ENCODE measurements at regions not wholly inside any gene's neighbourhood (a gene's known extent, or its start where the extent isn't known, plus 50 kb on each side); places are given as distances from the start of the nearest gene placed in this dataset.
"Not testable (repeated sequence)": the region's sequence is repeated elsewhere in the genome, so short reads cannot be mapped to it uniquely, and the experiment has no call there.

GRCh38 chr5:126054577-126055347 lies 368.4 kb upstream of the GRAMD2B start:
- WGBS, 2 donors: 41 to 48% methylated on average over 10 of the region's 10 CpGs
- H3K27ac ChIP-seq: no peak overlapping the region
- no peaks in the 10 kb centered on the region for H3K9me3 ChIP-seq
- TF ChIP-seq EP300 (IDR thresholded peaks at IDR 0.05): no peak
- no peak for TF ChIP-seq POLR2A (IDR thresholded peaks at IDR 0.05)
- H3K27me3 ChIP-seq: no peaks in the 10 kb centered on the region
- DNase-seq (ENCODE audit: low spot score in 2 of 2): no peak
- no peak overlapping the region for H3K4me3 ChIP-seq
- no peaks in the 10 kb centered on the region for H3K36me3 ChIP-seq
- H3K4me1 ChIP-seq: no peaks in the 10 kb centered on the region

GRCh38 chr5:126055348-126055729 lies 367.9 kb upstream of the GRAMD2B start:
- WGBS, 2 donors: 68 to 76% methylated on average over 2 of the region's 2 CpGs
- TF ChIP-seq EP300 (IDR thresholded peaks at IDR 0.05) (no peak), CTCF (IDR thresholded peaks at IDR 0.05) (no peak), POLR2A (IDR thresholded peaks at IDR 0.05) (no peak)
- no peak overlapping the region for H3K4me3 ChIP-seq

GRCh38 chr5:126056352-126056751 lies 366.9 kb upstream of the GRAMD2B start:
- DNase-seq (ENCODE audit: low spot score in 2 of 2): no peak
- 54 to 78% methylated on average over 1 of the region's 1 CpG for WGBS, 2 donors
- H3K36me3 ChIP-seq: no peaks in the 10 kb centered on the region
- no peaks in the 10 kb centered on the region for H3K27me3 ChIP-seq
- H3K4me3 ChIP-seq: no peak overlapping the region
- no peak for TF ChIP-seq POLR2A (IDR thresholded peaks at IDR 0.05)
- TF ChIP-seq CTCF (IDR thresholded peaks at IDR 0.05): no peak
- no peak for TF ChIP-seq EP300 (IDR thresholded peaks at IDR 0.05)
- H3K9me3 ChIP-seq: no peaks in the 10 kb centered on the region
- no peak overlapping the region for H3K27ac ChIP-seq
- H3K4me1 ChIP-seq: no peaks in the 10 kb centered on the region

More at GRCh38 chr5:126055348-126055729, 367.9 kb upstream of the GRAMD2B start:
- no peaks in the 10 kb centered on the region for H3K27me3 ChIP-seq
- DNase-seq (ENCODE audit: low spot score in 2 of 2): no peak
- H3K27ac ChIP-seq: no peak overlapping the region
- no peaks in the 10 kb centered on the region for H3K4me1 ChIP-seq
- H3K36me3 ChIP-seq: no peaks in the 10 kb centered on the region
- no peaks in the 10 kb centered on the region for H3K9me3 ChIP-seq

- no peak for TF ChIP-seq CTCF (IDR thresholded peaks at IDR 0.05)
- TF ChIP-seq EP300 (IDR thresholded peaks at IDR 0.05): no peak
- TF ChIP-seq POLR2A (IDR thresholded peaks at IDR 0.05): no peak
- Histone ChIP-seq H3K9me3 (no peaks in the 10 kb centered on the region), H3K27ac (no peak overlapping the region), H3K4me1 (no peaks in the 10 kb centered on the region), H3K36me3 (no peaks in the 10 kb centered on the region), H3K4me3 (no peak overlapping the region), H3K27me3 (no peaks in the 10 kb centered on the region)
- 71 to 82% methylated on average over 13 of the region's 13 CpGs for WGBS, 2 donors
- no peak for DNase-seq (ENCODE audit: low spot score in 2 of 2)
These were observed 366.2 kb upstream of the GRAMD2B start for GRCh38 chr5:126056851-126057622.

- not testable (repeated sequence) for DNase-seq (ENCODE audit: low spot score in 2 of 2); H3K9me3 ChIP-seq; H3K36me3 ChIP-seq; H3K4me3 ChIP-seq; H3K4me1 ChIP-seq; H3K27ac ChIP-seq; H3K27me3 ChIP-seq
- WGBS, 2 donors: 93% methylated on average over 5 of the region's 5 CpGs
These were observed 364.8 kb upstream of the GRAMD2B start for GRCh38 chr5:126058392-126058791.

Data from tibial nerve (tissue), 4 donors.